ENCODE measurements at regions not wholly inside any gene's neighbourhood (a gene's known extent, or its start where the extent isn't known, plus 50 kb on each side); places are given as distances from the start of the nearest gene placed in this dataset.

DNA sequence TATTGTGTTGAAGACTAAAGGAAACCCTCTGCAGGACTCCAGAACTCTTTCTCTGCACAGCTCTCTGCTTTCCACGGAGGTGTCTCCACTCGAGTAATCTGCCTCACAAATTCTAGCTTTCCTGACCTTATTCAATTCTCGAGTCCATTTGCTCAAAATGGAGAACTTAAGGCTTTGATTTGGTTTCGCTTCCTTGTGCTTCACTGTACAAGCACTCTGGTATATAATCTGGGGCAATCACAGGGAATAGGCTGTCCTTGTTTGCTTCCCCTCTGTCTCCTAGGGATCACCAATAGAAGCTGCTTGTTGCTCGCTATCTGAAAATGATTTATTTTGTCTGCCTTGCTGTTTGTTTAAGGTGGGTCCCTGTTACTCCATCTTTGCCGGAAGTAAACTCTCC, 129.1 kb upstream of the DOCK10 start:
- Mint-ChIP-seq H3K4me3 (no peak overlapping the region), H3K4me1 (no peaks in the 10 kb centered on the region), H3K27ac (no peak overlapping the region), H3K9me3 (no peaks in the 10 kb centered on the region), H3K36me3 (ENCODE audit: low read depth) (no peaks in the 10 kb centered on the region), H3K27me3 (ENCODE audit: insufficient read depth) (no peaks in the 10 kb centered on the region)
- DNase-seq: no peak
- no peaks in the 10 kb centered on the region for H3K36me3 ChIP-seq (ENCODE audit: control insufficient read depth, insufficient read depth, low read length)
- no peaks in the 10 kb centered on the region for H3K9me3 ChIP-seq (ENCODE audit: control insufficient read depth, low read length)
- H3K4me3 ChIP-seq (ENCODE audit: low read length): no peak overlapping the region
- TF ChIP-seq, protein P1, sequence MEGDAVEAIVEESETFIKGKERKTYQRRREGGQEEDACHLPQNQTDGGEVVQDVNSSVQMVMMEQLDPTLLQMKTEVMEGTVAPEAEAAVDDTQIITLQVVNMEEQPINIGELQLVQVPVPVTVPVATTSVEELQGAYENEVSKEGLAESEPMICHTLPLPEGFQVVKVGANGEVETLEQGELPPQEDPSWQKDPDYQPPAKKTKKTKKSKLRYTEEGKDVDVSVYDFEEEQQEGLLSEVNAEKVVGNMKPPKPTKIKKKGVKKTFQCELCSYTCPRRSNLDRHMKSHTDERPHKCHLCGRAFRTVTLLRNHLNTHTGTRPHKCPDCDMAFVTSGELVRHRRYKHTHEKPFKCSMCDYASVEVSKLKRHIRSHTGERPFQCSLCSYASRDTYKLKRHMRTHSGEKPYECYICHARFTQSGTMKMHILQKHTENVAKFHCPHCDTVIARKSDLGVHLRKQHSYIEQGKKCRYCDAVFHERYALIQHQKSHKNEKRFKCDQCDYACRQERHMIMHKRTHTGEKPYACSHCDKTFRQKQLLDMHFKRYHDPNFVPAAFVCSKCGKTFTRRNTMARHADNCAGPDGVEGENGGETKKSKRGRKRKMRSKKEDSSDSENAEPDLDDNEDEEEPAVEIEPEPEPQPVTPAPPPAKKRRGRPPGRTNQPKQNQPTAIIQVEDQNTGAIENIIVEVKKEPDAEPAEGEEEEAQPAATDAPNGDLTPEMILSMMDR (conservative IDR thresholded peaks at IDR 0.05): no peak
- WGBS, 2 experiments (ENCODE audit: insufficient coverage in 1 of 2, insufficient read length in 1 of 2): 95 to 100% methylated on average over 4 to 5 of the region's 6 CpGs
- H3K27me3 ChIP-seq (ENCODE audit: control insufficient read depth, insufficient read depth, low read length, poor library complexity, severe bottlenecking): no peaks in the 10 kb centered on the region
- no peaks in the 10 kb centered on the region for H3K4me1 ChIP-seq (ENCODE audit: control insufficient read depth, insufficient read depth, low read length)
- no peak overlapping the region for H3K27ac ChIP-seq (ENCODE audit: low read depth, low read length)
- H3K9ac ChIP-seq (ENCODE audit: extremely low read depth, low read length, poor library complexity, severe bottlenecking): no peak overlapping the region

DNA sequence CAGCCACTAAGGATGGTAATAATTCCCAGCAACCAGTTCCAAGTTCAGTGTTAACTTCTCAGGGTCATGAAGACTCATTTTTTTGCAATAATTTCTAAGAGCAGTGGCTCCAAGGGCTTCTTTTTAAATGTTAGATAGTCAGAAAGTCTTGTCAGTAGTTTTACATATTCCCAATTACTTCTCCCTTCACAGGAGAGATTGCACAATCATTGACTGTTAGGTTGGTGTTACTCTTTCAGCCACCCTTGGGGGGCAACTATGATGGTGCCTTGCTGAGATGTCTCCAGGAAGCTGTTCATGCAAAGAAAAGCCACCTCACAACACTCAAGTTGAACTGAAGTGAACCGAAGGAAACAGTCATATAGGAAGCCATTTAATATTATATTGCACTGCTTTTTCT, 127.9 kb upstream of the DOCK10 start:
- TF ChIP-seq, protein P1 (conservative IDR thresholded peaks at IDR 0.05): no peak
- Histone ChIP-seq H3K9ac (ENCODE audit: extremely low read depth, low read length, poor library complexity, severe bottlenecking) (no peak overlapping the region), H3K27me3 (ENCODE audit: control insufficient read depth, insufficient read depth, low read length, poor library complexity, severe bottlenecking) (no peaks in the 10 kb centered on the region), H3K36me3 (ENCODE audit: control insufficient read depth, insufficient read depth, low read length) (no peaks in the 10 kb centered on the region), H3K4me1 (ENCODE audit: control insufficient read depth, insufficient read depth, low read length) (no peaks in the 10 kb centered on the region), H3K9me3 (ENCODE audit: control insufficient read depth, low read length) (no peaks in the 10 kb centered on the region), H3K4me3 (ENCODE audit: low read length) (no peak overlapping the region), H3K27ac (ENCODE audit: low read depth, low read length) (no peak overlapping the region)
- 80% methylated on average over 1 of the region's 1 CpG; no CpG with 5 or more reads in 1 of the 2 experiments for WGBS, 2 experiments (ENCODE audit: insufficient coverage in 1 of 2, insufficient read length in 1 of 2)
- Mint-ChIP-seq H3K27ac (no peak overlapping the region), H3K4me3 (no peak overlapping the region), H3K36me3 (ENCODE audit: low read depth) (no peaks in the 10 kb centered on the region), H3K4me1 (no peaks in the 10 kb centered on the region), H3K9me3 (no peaks in the 10 kb centered on the region), H3K27me3 (ENCODE audit: insufficient read depth) (no peaks in the 10 kb centered on the region)
- no peak for DNase-seq

DNA sequence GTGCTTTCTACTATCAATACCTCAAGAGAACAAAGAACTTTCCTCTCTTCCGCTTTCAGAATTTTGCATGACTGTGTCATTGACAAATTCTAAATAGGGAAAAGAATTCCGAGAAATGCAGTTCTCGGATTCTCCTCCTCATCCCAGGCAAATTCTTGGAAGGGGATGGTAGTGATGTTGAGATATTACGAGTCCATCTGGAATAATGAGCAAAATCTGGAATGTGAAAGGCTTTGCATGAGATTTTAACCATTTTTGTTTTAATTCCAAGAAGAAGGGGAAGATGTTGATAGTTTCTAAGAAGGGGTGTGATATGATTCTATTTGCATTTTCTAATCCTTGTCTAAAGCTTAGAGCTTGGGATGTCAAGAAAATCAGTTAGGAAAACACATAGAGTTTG, 127.1 kb upstream of the DOCK10 start:
- H3K27me3 Mint-ChIP-seq (ENCODE audit: insufficient read depth): no peaks in the 10 kb centered on the region
- no peaks in the 10 kb centered on the region for H3K9me3 Mint-ChIP-seq
- H3K36me3 Mint-ChIP-seq (ENCODE audit: low read depth): no peaks in the 10 kb centered on the region
- Histone ChIP-seq H3K4me1 (ENCODE audit: control insufficient read depth, insufficient read depth, low read length) (no peaks in the 10 kb centered on the region), H3K9ac (ENCODE audit: extremely low read depth, low read length, poor library complexity, severe bottlenecking) (no peak overlapping the region), H3K36me3 (ENCODE audit: control insufficient read depth, insufficient read depth, low read length) (no peaks in the 10 kb centered on the region), H3K27me3 (ENCODE audit: control insufficient read depth, insufficient read depth, low read length, poor library complexity, severe bottlenecking) (no peaks in the 10 kb centered on the region), H3K9me3 (ENCODE audit: control insufficient read depth, low read length) (no peaks in the 10 kb centered on the region), H3K27ac (ENCODE audit: low read depth, low read length) (no peak overlapping the region), H3K4me3 (ENCODE audit: low read length) (no peak overlapping the region)
- H3K4me3 Mint-ChIP-seq: no peak overlapping the region
- 89 to 92% methylated on average over 3 to 4 of the region's 4 CpGs for WGBS, 2 experiments (ENCODE audit: insufficient coverage in 1 of 2, insufficient read length in 1 of 2)
- H3K27ac Mint-ChIP-seq: no peak overlapping the region
- TF ChIP-seq, protein P1 (conservative IDR thresholded peaks at IDR 0.05): no peak
- no peaks in the 10 kb centered on the region for H3K4me1 Mint-ChIP-seq
- no peak for DNase-seq

Data from endodermal cell (in vitro differentiated cells).